IPS DF 6.9 (cell line): ENCODE measurements at regions not wholly inside any gene's neighbourhood (a gene's known extent, or its start where the extent isn't known, plus 50 kb on each side); places are given as distances from the start of the nearest gene placed in this dataset.

Experiments
- DNase-seq: peaks from one replicate; pipeline ENCODE4 v3.0.0-alpha.2; 2013; ENCODE audit warnings: low read depth, low spot score
- H3K27ac ChIP-seq: one replicate; pipeline ENCODE4 v1.5.1; 2013; ENCODE audit warnings: low read length, control low read depth
- H3K27me3 ChIP-seq: 2 replicates; pipeline ENCODE4 v1.6.1; 2013; ENCODE audit warnings: mild to moderate bottlenecking, low read length; ENCODE audit not compliant: control insufficient read depth, insufficient read depth
- H3K36me3 ChIP-seq: 2 replicates; pipeline ENCODE4 v1.6.1; 2013; ENCODE audit warnings: low read length; ENCODE audit not compliant: control insufficient read depth, insufficient read depth
- H3K4me1 ChIP-seq: 2 replicates; pipeline ENCODE4 v1.6.1; 2013; ENCODE audit warnings: low read length; ENCODE audit not compliant: control insufficient read depth, insufficient read depth
- H3K4me3 ChIP-seq: 2 replicates; pipeline ENCODE4 v1.5.1; 2013; ENCODE audit warnings: mild to moderate bottlenecking, low read length
- H3K9me3 ChIP-seq: 2 replicates; pipeline ENCODE4 v1.6.1; 2013; ENCODE audit warnings: low read length, inconsistent platforms; ENCODE audit not compliant: control insufficient read depth, insufficient read depth
- WGBS: extraction: QIAGEN DNeasy Blood & Tissue Kit; methylation state at CpG from one replicate; pipeline ENCODE4 v1.1.7; 2013; ENCODE audit warnings: mixed read lengths, missing lambda C conversion rate; ENCODE audit not compliant: insufficient read length, insufficient coverage; 5-methylcytosine and 5-hydroxymethylcytosine counted together

DNA sequence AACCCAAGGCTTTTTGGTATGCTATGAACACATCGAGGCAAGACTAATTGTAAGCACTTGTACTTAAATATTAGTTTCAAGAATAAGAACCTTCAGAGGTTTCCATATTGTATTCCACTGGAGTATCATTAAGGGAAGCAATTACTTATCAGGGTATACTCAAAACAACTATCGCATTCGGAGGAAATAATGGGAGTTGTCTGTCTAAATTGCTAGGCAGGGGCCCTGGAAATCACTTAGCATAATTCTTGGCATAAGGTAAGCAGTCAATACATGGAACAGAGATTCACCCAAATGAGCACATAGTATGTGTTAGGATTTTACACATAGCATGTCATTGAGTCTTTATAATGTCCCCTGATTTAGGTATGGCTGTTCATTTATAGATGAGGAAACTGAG lies 249.4 kb downstream of the DHX15 start:
- Histone ChIP-seq H3K27ac (no peak overlapping the region), H3K27me3 (no peaks in the 10 kb centered on the region), H3K4me3 (no peak overlapping the region), H3K36me3 (no peaks in the 10 kb centered on the region; the same call in 1 of the 2 replicates), H3K9me3 (no peaks in the 10 kb centered on the region), H3K4me1 (peaks cover 3% of the 10 kb centered on the region; the same call in 1 of the 2 replicates)
- no peak for DNase-seq
- no CpG with 5 or more reads among the region's 3 CpGs for WGBS

DNA sequence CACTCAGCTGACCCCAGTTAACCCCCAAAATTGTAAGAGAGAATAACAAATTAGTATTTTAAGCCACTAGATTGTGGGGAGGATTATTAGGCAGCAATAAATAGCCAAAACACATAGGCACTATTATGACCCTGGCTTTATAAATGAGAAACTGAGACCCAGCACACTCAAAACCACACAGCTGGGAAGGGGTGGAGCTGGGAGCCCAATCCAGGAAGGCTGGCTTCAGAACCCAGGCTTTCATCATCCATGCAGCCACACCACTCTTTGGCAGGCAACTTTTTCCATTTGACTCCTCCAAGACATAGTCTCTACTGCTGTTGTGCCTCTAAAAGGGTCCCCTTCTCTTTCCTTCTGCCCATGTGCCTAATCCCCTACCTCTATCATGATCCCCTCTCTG lies 253.8 kb downstream of the DHX15 start:
- no peaks in the 10 kb centered on the region for H3K27me3 ChIP-seq
- DNase-seq, result no peak
- H3K4me3 ChIP-seq, result no peak overlapping the region
- no peaks in the 10 kb centered on the region for H3K9me3 ChIP-seq
- peaks cover 8% of the 10 kb centered on the region; the same call in 1 of the 2 replicates for H3K4me1 ChIP-seq
- H3K27ac ChIP-seq, result no peak overlapping the region
- H3K36me3 ChIP-seq, result no peaks in the 10 kb centered on the region; the same call in 1 of the 2 replicates

DNA sequence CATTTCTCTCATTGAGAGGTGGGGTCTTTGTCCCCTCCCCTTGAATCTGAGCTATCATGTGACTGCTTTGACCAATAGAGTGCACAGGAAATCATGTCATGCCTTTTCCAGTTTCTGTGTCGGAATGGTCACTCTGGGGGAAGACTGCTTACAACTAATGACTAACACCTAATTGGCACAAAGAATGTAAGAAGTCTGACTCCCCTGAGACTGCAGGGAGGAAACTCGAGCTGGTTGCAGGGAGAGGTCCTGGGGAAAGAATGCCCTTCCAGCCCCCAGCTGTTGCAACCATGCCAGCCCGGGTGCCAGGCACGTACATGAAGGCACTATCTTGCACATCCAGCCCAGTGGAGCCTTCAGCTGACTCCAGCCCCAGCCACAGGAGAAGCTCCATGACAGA lies 254.2 kb downstream of the DHX15 start:
- DNase-seq, result no peak
- peaks cover 8% of the 10 kb centered on the region; the same call in 1 of the 2 replicates for H3K4me1 ChIP-seq
- no peak overlapping the region for H3K27ac ChIP-seq
- no peaks in the 10 kb centered on the region for H3K27me3 ChIP-seq
- H3K9me3 ChIP-seq, result no peaks in the 10 kb centered on the region
- WGBS, result no CpG with 5 or more reads among the region's 4 CpGs
- H3K36me3 ChIP-seq, result no peaks in the 10 kb centered on the region; the same call in 1 of the 2 replicates
- H3K4me3 ChIP-seq, result no peak overlapping the region

DNA sequence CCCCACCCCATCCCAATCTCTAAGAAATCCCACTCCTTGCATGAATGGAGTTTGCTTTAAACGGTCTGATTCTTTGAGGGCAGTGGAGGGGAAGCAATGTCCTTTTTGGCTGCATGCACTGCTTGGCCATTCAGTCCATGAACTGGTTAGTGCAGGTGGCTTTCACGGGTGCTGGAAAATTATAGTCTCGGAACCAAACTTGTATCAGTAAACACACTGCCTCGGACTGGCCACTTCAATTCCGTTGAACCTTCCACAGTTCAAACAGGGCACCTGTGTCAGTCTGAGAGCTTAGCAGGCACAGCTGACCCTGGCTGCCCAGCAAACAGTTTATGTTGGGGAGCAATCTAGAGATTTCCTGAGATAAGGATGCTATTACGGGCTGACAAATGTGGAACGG lies 255.6 kb downstream of the DHX15 start:
- no peak for DNase-seq
- peaks cover 8% of the 10 kb centered on the region; the same call in 1 of the 2 replicates for H3K4me1 ChIP-seq
- H3K4me3 ChIP-seq, result no peak overlapping the region
- no CpG with 5 or more reads among the region's 7 CpGs for WGBS
- no peak overlapping the region for H3K27ac ChIP-seq
- no peaks in the 10 kb centered on the region for H3K9me3 ChIP-seq
- no peaks in the 10 kb centered on the region; the same call in 1 of the 2 replicates for H3K36me3 ChIP-seq
- H3K27me3 ChIP-seq, result no peaks in the 10 kb centered on the region

DNA sequence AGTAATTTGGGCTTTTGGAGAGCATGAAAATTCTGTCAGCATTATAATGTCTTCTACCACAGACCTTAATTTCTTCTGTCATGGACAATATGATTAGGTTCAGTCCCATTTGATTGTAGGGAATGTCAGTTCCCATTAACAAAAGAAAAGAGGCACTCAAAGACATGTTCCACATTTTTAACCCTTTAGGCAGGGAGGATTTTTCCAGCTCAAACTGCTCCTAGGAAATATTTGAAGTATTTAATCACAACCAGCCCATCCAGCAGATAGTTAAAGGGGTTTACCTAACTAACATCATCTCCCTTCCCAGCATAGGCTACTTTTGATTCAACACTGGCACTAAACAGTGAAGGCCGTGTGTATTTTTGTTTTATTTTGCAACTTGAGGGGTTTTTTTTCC lies 256.0 kb downstream of the DHX15 start:
- H3K4me3 ChIP-seq, result no peak overlapping the region
- no peak for DNase-seq
- WGBS, result no CpG with 5 or more reads among the region's 1 CpG
- H3K27me3 ChIP-seq, result no peaks in the 10 kb centered on the region
- peaks cover 8% of the 10 kb centered on the region; the same call in 1 of the 2 replicates for H3K4me1 ChIP-seq
- H3K27ac ChIP-seq, result no peak overlapping the region
- no peaks in the 10 kb centered on the region for H3K9me3 ChIP-seq
- no peaks in the 10 kb centered on the region; the same call in 1 of the 2 replicates for H3K36me3 ChIP-seq

DNA sequence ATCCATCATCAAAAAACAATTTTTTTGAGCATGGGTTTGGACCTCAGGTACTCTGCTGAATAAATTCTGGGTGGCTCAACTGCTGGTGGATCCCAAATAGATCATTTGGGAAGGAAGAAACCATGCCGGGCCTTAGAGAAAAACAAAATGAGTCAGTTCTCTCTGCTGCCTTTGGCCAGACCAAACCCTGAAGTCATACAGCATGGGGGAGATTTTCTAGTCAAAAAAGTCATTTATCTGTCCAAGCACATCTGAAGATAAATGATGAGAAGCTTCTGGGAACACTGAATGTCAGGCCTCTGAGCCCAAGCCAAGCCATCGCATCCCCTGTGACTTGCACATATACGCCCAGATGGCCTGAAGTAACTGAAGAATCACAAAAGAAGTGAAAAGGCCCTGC lies 261.4 kb downstream of the DHX15 start:
- Histone ChIP-seq H3K36me3 (no peaks in the 10 kb centered on the region), H3K4me3 (no peak overlapping the region), H3K27me3 (no peaks in the 10 kb centered on the region), H3K27ac (no peak overlapping the region), H3K4me1 (peaks cover 4% of the 10 kb centered on the region), H3K9me3 (no peaks in the 10 kb centered on the region)
- WGBS, result no CpG with 5 or more reads among the region's 3 CpGs
- DNase-seq, result no peak

DNA sequence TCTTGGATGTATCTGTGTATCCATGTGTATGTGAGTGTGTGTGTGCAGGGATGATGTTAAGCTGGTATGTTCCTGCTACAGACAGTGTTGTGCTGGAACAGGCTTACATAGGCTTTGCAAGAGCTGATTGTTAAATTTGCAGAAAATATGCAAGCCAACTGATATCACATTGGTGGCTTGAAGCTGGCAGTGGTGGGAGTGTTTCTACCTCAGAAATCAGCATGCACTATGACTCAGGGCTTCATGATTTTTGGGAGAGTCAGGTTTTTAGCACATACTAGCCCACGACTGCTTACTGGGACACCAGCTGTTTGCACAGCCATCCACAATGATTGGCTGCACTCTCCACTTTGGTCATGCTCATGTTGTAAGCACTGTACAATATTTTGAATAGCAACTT lies 261.8 kb downstream of the DHX15 start:
- H3K27ac ChIP-seq, result no peak overlapping the region
- H3K4me1 ChIP-seq, result peaks cover 4% of the 10 kb centered on the region
- no peak overlapping the region for H3K4me3 ChIP-seq
- no CpG with 5 or more reads among the region's 1 CpG for WGBS
- no peak for DNase-seq
- no peaks in the 10 kb centered on the region for H3K27me3 ChIP-seq
- no peaks in the 10 kb centered on the region for H3K9me3 ChIP-seq
- no peaks in the 10 kb centered on the region for H3K36me3 ChIP-seq

DNA sequence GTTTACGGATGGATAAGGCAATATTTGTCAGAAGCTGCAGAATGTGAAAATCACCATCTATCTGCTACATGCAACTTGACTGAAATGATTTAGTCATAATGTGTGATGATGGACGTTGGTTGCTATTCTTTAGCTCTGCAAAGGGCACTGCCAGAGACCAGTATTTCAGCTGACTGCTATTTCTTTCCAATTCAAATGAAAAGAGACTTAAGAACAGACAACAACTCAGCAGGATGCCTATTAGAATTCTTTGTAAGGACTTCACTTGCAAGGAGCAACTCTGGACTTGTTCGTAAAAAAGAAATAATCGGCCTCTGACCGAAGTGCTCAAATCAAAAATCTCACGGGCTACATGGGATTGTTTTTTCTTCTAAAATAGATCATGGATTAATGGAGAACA lies 262.7 kb downstream of the DHX15 start:
- Histone ChIP-seq H3K9me3 (no peaks in the 10 kb centered on the region), H3K27ac (no peak overlapping the region), H3K27me3 (no peaks in the 10 kb centered on the region), H3K4me3 (no peak overlapping the region), H3K4me1 (peaks cover 4% of the 10 kb centered on the region), H3K36me3 (no peaks in the 10 kb centered on the region)
- peak; percentile 68 for DNase-seq
- WGBS, result no CpG with 5 or more reads among the region's 6 CpGs

DNA sequence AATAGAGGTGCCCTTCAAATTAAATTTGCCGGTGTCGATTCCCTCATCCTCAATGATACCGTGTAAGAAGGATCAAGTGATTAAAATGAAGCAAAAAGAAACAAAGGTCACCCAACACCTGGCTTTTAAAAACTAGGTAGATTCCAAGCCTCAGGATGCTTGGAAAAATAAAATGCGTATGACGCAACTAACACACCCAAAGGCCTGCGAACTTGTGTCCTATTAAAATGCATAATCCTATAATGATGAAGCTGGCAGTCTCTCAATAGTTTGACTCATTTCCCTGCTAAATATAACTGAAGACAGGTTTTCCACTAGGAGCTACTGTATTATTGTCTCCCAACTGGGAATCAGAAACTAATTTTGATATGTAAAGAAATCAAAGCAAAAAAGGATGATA lies 263.2 kb downstream of the DHX15 start:
- H3K36me3 ChIP-seq, result no peaks in the 10 kb centered on the region
- H3K9me3 ChIP-seq, result no peaks in the 10 kb centered on the region
- H3K27me3 ChIP-seq, result no peaks in the 10 kb centered on the region
- no peak overlapping the region for H3K4me3 ChIP-seq
- no CpG with 5 or more reads among the region's 6 CpGs for WGBS
- H3K4me1 ChIP-seq, result peaks cover 4% of the 10 kb centered on the region
- DNase-seq, result no peak
- H3K27ac ChIP-seq, result no peak overlapping the region

DNA sequence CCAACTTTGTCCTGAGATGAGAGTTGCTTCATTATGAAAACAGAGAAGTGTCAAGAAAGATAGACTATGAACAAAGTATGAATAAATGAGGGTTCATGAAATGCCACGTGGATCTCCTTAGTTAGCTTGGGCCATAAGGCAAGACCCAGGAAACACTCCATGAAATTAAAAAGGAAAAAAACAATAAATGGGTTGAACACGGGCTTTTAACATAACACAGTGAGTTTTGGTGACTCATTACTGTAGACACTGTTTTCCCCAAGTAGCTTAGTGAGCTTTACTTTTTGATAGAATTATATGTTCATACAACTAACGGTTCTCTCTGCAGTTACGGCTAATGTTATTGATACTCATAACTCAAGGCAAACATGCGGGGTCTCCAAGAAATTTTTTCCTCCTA lies 265.0 kb downstream of the DHX15 start:
- H3K4me3 ChIP-seq, result no peak overlapping the region
- no peak for DNase-seq
- H3K9me3 ChIP-seq, result no peaks in the 10 kb centered on the region
- no peak overlapping the region for H3K27ac ChIP-seq
- no peaks in the 10 kb centered on the region for H3K36me3 ChIP-seq
- no CpG with 5 or more reads among the region's 5 CpGs for WGBS
- H3K4me1 ChIP-seq, result peaks cover 4% of the 10 kb centered on the region
- H3K27me3 ChIP-seq, result no peaks in the 10 kb centered on the region

DNA sequence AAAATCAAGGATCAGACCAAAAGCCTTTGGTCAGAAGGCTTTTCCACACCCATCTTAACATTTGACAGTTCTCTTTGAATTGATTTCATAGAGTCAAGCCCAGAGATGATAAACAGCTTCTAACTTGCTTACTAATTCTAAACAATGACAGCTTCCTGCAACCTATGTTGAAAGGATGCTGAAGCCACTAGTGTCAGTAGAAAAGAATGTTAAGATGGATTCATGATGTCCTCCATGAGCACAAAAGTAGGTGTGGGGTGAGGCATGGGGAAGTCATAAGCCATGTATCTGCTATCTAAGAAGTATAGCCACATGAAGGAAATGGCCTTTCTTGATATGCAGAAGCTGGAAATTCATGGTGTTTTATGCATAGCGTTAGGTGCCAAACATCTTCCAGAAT lies 269.3 kb downstream of the DHX15 start:
- Histone ChIP-seq H3K27me3 (no peaks in the 10 kb centered on the region), H3K27ac (no peak overlapping the region), H3K4me3 (no peak overlapping the region), H3K4me1 (no peaks in the 10 kb centered on the region), H3K9me3 (no peaks in the 10 kb centered on the region), H3K36me3 (no peaks in the 10 kb centered on the region)
- no CpG with 5 or more reads among the region's 1 CpG for WGBS
- no peak for DNase-seq
